Thoracic aorta (tissue), 2 donors: ENCODE measurements at regions not wholly inside any gene's neighbourhood (a gene's known extent, or its start where the extent isn't known, plus 50 kb on each side); places are given as distances from the start of the nearest gene placed in this dataset.

Experiments used
- ATAC-seq: fragments of 150-250 bp; one replicate; pipeline ENCODE4 v1.8.0; 2017; ENCODE audit warnings: low read depth; ENCODE audit not compliant: insufficient number of reproducible peaks, low FRiP score
- DNase-seq: peaks from one replicate; pipeline ENCODE4 v3.0.0-alpha.2; 2020; ENCODE audit warnings: low spot score
- H3K27ac ChIP-seq, 2 donors: fragments of 200-600 bp; sonication (generic); 1 replicate in 1 of 2; 2 replicates in 1 of 2; pipeline ENCODE4 v1.5.1; 2016; ENCODE audit warnings: mild to moderate bottlenecking in 2 of 2, moderate library complexity in 2 of 2
- H3K27me3 ChIP-seq: fragments of 200-600 bp; sonication (generic); replicated peaks from 2 replicates; pipeline ENCODE4 v1.6.0; 2016; ENCODE audit warnings: mild to moderate bottlenecking; ENCODE audit not compliant: insufficient read depth
- H3K36me3 ChIP-seq: fragments of 200-600 bp; sonication (generic); one replicate; pipeline ENCODE4 v1.5.1; 2016
- H3K4me1 ChIP-seq, 2 donors: fragments of 200-600 bp; sonication (generic); 1 replicate in 1 of 2; 2 replicates in 1 of 2; pipeline versions ENCODE4 v1.5.1 to v1.6.0; 2016; ENCODE audit warnings: low read depth in 2 of 2, mild to moderate bottlenecking in 1 of 2; ENCODE audit not compliant: control insufficient read depth in 1 of 2
- H3K4me3 ChIP-seq: fragments of 200-600 bp; sonication (generic); 2 replicates; pipeline ENCODE4 v1.5.1; 2016; ENCODE audit warnings: mild to moderate bottlenecking
- H3K9me3 ChIP-seq: fragments of 200-600 bp; sonication (generic); 2 replicates; pipeline ENCODE4 v1.5.1; 2016
- CTCF ChIP-seq: fragments of 200-600 bp; sonication (generic); IDR thresholded peaks from one replicate; pipeline ENCODE4 v1.5.1; 2019; ENCODE audit warnings: antibody characterized with exemption

- Histone ChIP-seq H3K4me1 (no peaks in the 10 kb centered on the region), H3K4me3 (no peak overlapping the region), H3K36me3 (no peaks in the 10 kb centered on the region), H3K27ac (no peak overlapping the region), H3K27me3 (no peaks in the 10 kb centered on the region), H3K9me3 (no peaks in the 10 kb centered on the region)
- TF ChIP-seq CTCF: no peak
- DNase-seq: no peak
- ATAC-seq: no peak
These were observed 77.0 kb upstream of the ARMCX2 start for GRCh38 chrX:101736651-101737050.

GRCh38 chrX:101732870-101733269 lies 73.2 kb upstream of the ARMCX2 start:
- DNase-seq (no peak), ATAC-seq (no peak)
- Histone ChIP-seq H3K36me3 (no peaks in the 10 kb centered on the region), H3K27me3 (no peaks in the 10 kb centered on the region), H3K27ac (no peak overlapping the region), H3K4me1 (no peaks in the 10 kb centered on the region), H3K9me3 (no peaks in the 10 kb centered on the region), H3K4me3 (no peak overlapping the region)
- no peak for TF ChIP-seq CTCF

GRCh38 chrX:101729986-101730385 lies 70.3 kb upstream of the ARMCX2 start:
- no peaks in the 10 kb centered on the region for H3K4me1 ChIP-seq
- no peaks in the 10 kb centered on the region for H3K27me3 ChIP-seq
- H3K36me3 ChIP-seq: no peaks in the 10 kb centered on the region
- no peak overlapping the region for H3K27ac ChIP-seq
- H3K4me3 ChIP-seq: no peak overlapping the region
- no peaks in the 10 kb centered on the region for H3K9me3 ChIP-seq
- ATAC-seq: no peak
- TF ChIP-seq CTCF: no peak
- DNase-seq: no peak
